Right hindlimb (tissue), 1 donor: ENCODE measurements at regions not wholly inside any gene's neighbourhood (a gene's known extent, or its start where the extent isn't known, plus 50 kb on each side); places are given as distances from the start of the nearest gene placed in this dataset.

Experiments
- DNase-seq: peaks from one replicate; pipeline ENCODE4 v3.0.0-alpha.2; 2018

- DNase-seq: no peak
Measured at GRCh38 chr1:194181845-194182244, 995.4 kb upstream of the B3GALT2 start.

- no peak for DNase-seq
Measured at GRCh38 chr1:194176212-194176611, 989.8 kb upstream of the B3GALT2 start.

GRCh38 chr1:194175251-194175650 is 988.8 kb upstream of the B3GALT2 start:
- no peak for DNase-seq

GRCh38 chr1:194174528-194174927 is 988.1 kb upstream of the B3GALT2 start:
- DNase-seq: no peak

- no peak for DNase-seq
Measured at GRCh38 chr1:194171596-194171995, 985.2 kb upstream of the B3GALT2 start.

- no peak for DNase-seq
Measured at GRCh38 chr1:194167956-194168640, 981.7 kb upstream of the B3GALT2 start.

GRCh38 chr1:194164755-194165154 is 978.3 kb upstream of the B3GALT2 start:
- DNase-seq: no peak

GRCh38 chr1:194161591-194161990 is 975.2 kb upstream of the B3GALT2 start:
- DNase-seq: no peak

- DNase-seq: no peak
Measured at GRCh38 chr1:194159941-194160340, 973.5 kb upstream of the B3GALT2 start.

- no peak for DNase-seq
Measured at GRCh38 chr1:194155962-194156361, 969.5 kb upstream of the B3GALT2 start.

GRCh38 chr1:194151056-194151455 is 964.6 kb upstream of the B3GALT2 start:
- no peak for DNase-seq

- no peak for DNase-seq
Measured at GRCh38 chr1:194150242-194150641, 963.8 kb upstream of the B3GALT2 start.

GRCh38 chr1:194133152-194133551 is 946.7 kb upstream of the B3GALT2 start:
- no peak for DNase-seq

- no peak for DNase-seq
Measured at GRCh38 chr1:194118086-194118485, 931.7 kb upstream of the B3GALT2 start.

- no peak for DNase-seq
Measured at GRCh38 chr1:194117582-194117981, 931.2 kb upstream of the B3GALT2 start.

- no peak for DNase-seq
Measured at GRCh38 chr1:194114288-194114687, 927.9 kb upstream of the B3GALT2 start.

GRCh38 chr1:194105381-194105780 is 919.0 kb upstream of the B3GALT2 start:
- no peak for DNase-seq

GRCh38 chr1:194104247-194104844 is 917.9 kb upstream of the B3GALT2 start:
- peak; percentile 13 for DNase-seq

GRCh38 chr1:194103516-194104246 is 917.3 kb upstream of the B3GALT2 start:
- no peak for DNase-seq

GRCh38 chr1:194103101-194103500 is 916.7 kb upstream of the B3GALT2 start:
- DNase-seq: no peak

- no peak for DNase-seq
Measured at GRCh38 chr1:194102607-194103006, 916.2 kb upstream of the B3GALT2 start.

GRCh38 chr1:194084755-194085154 is 898.3 kb upstream of the B3GALT2 start:
- no peak for DNase-seq

GRCh38 chr1:194081444-194081843 is 895.0 kb upstream of the B3GALT2 start:
- DNase-seq: no peak

GRCh38 chr1:194080826-194081225 is 894.4 kb upstream of the B3GALT2 start:
- no peak for DNase-seq
